GM23338 (cell line): ENCODE measurements at regions not wholly inside any gene's neighbourhood (a gene's known extent, or its start where the extent isn't known, plus 50 kb on each side); places are given as distances from the start of the nearest gene placed in this dataset.

ENCODE experiments used
- ATAC-seq: fragments of 200-7000 bp; cut with Tn5 transposase; 3 replicates; pipeline ENCODE4 v1.9.1; 2020
- DNase-seq: peaks from one replicate; pipeline ENCODE4 v3.0.0-alpha.2; 2015; ENCODE audit warnings: low spot score
- H2AFZ ChIP-seq: fragments of 200-600 bp; sonication (generic); 2 replicates; pipeline ENCODE4 v1.8.0; 2016; ENCODE audit warnings: antibody characterized with exemption, mild to moderate bottlenecking, moderate library complexity
- H3F3A ChIP-seq: fragments of 200-600 bp; sonication (generic); replicated peaks from 2 replicates; pipeline ENCODE4 v1.8.0; 2017; ENCODE audit warnings: antibody characterized with exemption, mixed run types, low read depth
- H3K27ac ChIP-seq: fragments of 200-600 bp; sonication (generic); 2 replicates; pipeline ENCODE4 v1.6.1; 2016; ENCODE audit warnings: low read depth
- H3K27me3 ChIP-seq: fragments of 200-600 bp; sonication (generic); 2 replicates; pipeline ENCODE4 v1.8.0; 2016; ENCODE audit warnings: mild to moderate bottlenecking, mixed run types, moderate library complexity; ENCODE audit not compliant: insufficient read depth
- H3K36me3 ChIP-seq: fragments of 200-600 bp; sonication (generic); 2 replicates; pipeline ENCODE4 v1.8.0; 2016; ENCODE audit warnings: mild to moderate bottlenecking; ENCODE audit not compliant: insufficient read depth
- H3K4me1 ChIP-seq: fragments of 200-600 bp; sonication (generic); 2 replicates; pipeline ENCODE4 v1.8.0; 2016; ENCODE audit warnings: mild to moderate bottlenecking, moderate library complexity; ENCODE audit not compliant: insufficient read depth
- H3K4me2 ChIP-seq: fragments of 200-600 bp; sonication (generic); 2 replicates; pipeline ENCODE4 v1.7.1; 2017; ENCODE audit warnings: mixed run types
- H3K4me3 ChIP-seq: fragments of 200-600 bp; sonication (generic); 2 replicates; pipeline ENCODE4 v1.6.1; 2016; ENCODE audit warnings: mixed run types
- H3K79me2 ChIP-seq: fragments of 200-600 bp; sonication (generic); replicated peaks from 2 replicates; pipeline ENCODE4 v1.8.0; 2017; ENCODE audit warnings: mild to moderate bottlenecking; ENCODE audit not compliant: insufficient read depth
- H3K9me2 ChIP-seq: fragments of 200-600 bp; sonication (generic); 2 replicates; pipeline ENCODE4 v1.8.0; 2017; ENCODE audit not compliant: insufficient read depth
- H4K20me1 ChIP-seq: fragments of 200-600 bp; sonication (generic); replicated peaks from 2 replicates; pipeline ENCODE4 v1.8.0; 2017; ENCODE audit warnings: mild to moderate bottlenecking; ENCODE audit not compliant: insufficient read depth
- H3K27ac Mint-ChIP-seq: 2 replicates; pipeline ENCODE4 v1.8.0; 2020; ENCODE audit warnings: inconsistent platforms, mild to moderate bottlenecking, moderate library complexity, mixed read lengths
- H3K27me3 Mint-ChIP-seq: 3 replicates; pipeline ENCODE4 v1.8.0; 2022; ENCODE audit warnings: low read depth, mild to moderate bottlenecking, moderate library complexity, mixed read lengths, inconsistent platforms; ENCODE audit not compliant: insufficient read depth, poor library complexity
- H3K36me3 Mint-ChIP-seq: 3 replicates; pipeline ENCODE4 v1.8.0; 2021; ENCODE audit warnings: low read depth, mild to moderate bottlenecking, inconsistent platforms, moderate library complexity, mixed read lengths
- H3K4me1 Mint-ChIP-seq: 3 replicates; pipeline ENCODE4 v1.8.0; 2020; ENCODE audit warnings: mild to moderate bottlenecking, inconsistent platforms, mixed read lengths
- H3K4me3 Mint-ChIP-seq: 3 replicates; pipeline ENCODE4 v1.8.0; 2021; ENCODE audit warnings: moderate library complexity, mild to moderate bottlenecking, inconsistent platforms, mixed read lengths
- H3K9me3 Mint-ChIP-seq: 3 replicates; pipeline ENCODE4 v1.8.0; 2020; ENCODE audit warnings: moderate library complexity, mild to moderate bottlenecking, inconsistent platforms, mixed read lengths
- CREB1 ChIP-seq: fragments of 250-450 bp; sonication (Bioruptor Pico); IDR thresholded peaks from 2 replicates; pipeline ENCODE4 v1.5.0; 2020; ENCODE audit warnings: low read depth, mild to moderate bottlenecking, moderate library complexity
- CTCF ChIP-seq, 2 experiments: fragments of 200-600 bp in 1 of 2; sonication (generic) in 1 of 2; conservative IDR thresholded peaks; 2 replicates each; pipeline versions ENCODE4 v1.5.1 to v1.6.1; 2016 to 2017; ENCODE audit warnings: antibody characterized with exemption in 2 of 2, low read depth in 2 of 2, mild to moderate bottlenecking in 2 of 2, moderate library complexity in 1 of 2
- ETS1 ChIP-seq: IDR thresholded peaks from 2 replicates; pipeline ENCODE4 v1.6.1; 2016; ENCODE audit warnings: antibody characterized with exemption
- EZH2 ChIP-seq: fragments of 200-600 bp; sonication (generic); IDR thresholded peaks from one replicate; pipeline ENCODE4 v1.8.0; 2017; ENCODE audit warnings: antibody characterized with exemption, mild to moderate bottlenecking, low read depth; ENCODE audit not compliant: unreplicated experiment
- EZH2phosphoT487 ChIP-seq: fragments of 200-600 bp; sonication (generic); IDR thresholded peaks from one replicate; pipeline ENCODE4 v1.8.1; 2018; ENCODE audit warnings: antibody characterized with exemption; ENCODE audit not compliant: unreplicated experiment
- JUNB ChIP-seq: IDR thresholded peaks from one replicate; pipeline ENCODE4 v1.6.1; 2016; ENCODE audit warnings: antibody characterized with exemption; ENCODE audit not compliant: unreplicated experiment
- NANOG ChIP-seq: IDR thresholded peaks from 2 replicates; pipeline ENCODE4 v1.6.1; 2016; ENCODE audit warnings: antibody characterized with exemption, borderline replicate concordance
- POLR2AphosphoS5 ChIP-seq: IDR thresholded peaks from 2 replicates; pipeline ENCODE4 v1.6.1; 2016; ENCODE audit warnings: antibody characterized with exemption, low read depth
- REST ChIP-seq: IDR thresholded peaks from one replicate; pipeline ENCODE4 v1.6.1; 2018; ENCODE audit warnings: antibody characterized with exemption; ENCODE audit not compliant: unreplicated experiment
- STAT1 ChIP-seq: IDR thresholded peaks from one replicate; pipeline ENCODE4 v1.6.1; 2016; ENCODE audit warnings: antibody characterized with exemption; ENCODE audit not compliant: unreplicated experiment
- ZNF114 ChIP-seq: fragments of 250-450 bp; sonication (Bioruptor Pico); IDR thresholded peaks from 2 replicates; pipeline ENCODE4 v1.5.0; 2020; ENCODE audit warnings: mild to moderate bottlenecking, moderate library complexity
- ZNF331 ChIP-seq: fragments of 250-450 bp; sonication (Bioruptor Pico); IDR thresholded peaks from 2 replicates; pipeline ENCODE4 v1.5.0; 2020; ENCODE audit warnings: low read depth, mild to moderate bottlenecking, moderate library complexity
- ZNF462 ChIP-seq: fragments of 250-450 bp; sonication (Bioruptor Pico); IDR thresholded peaks from 2 replicates; pipeline ENCODE4 v1.5.0; 2020; ENCODE audit warnings: mild to moderate bottlenecking, moderate library complexity

GRCh38 chr2:78011251-78011650 lies 489.1 kb upstream of the LRRTM4 start:
- Mint-ChIP-seq H3K4me3 (no peak overlapping the region), H3K27me3 (no peaks in the 10 kb centered on the region), H3K4me1 (no peaks in the 10 kb centered on the region), H3K27ac (no peak overlapping the region), H3K36me3 (no peaks in the 10 kb centered on the region), H3K9me3 (no peaks in the 10 kb centered on the region)
- Histone ChIP-seq H3K4me2 (no peak overlapping the region), H3K79me2 (no peaks in the 10 kb centered on the region), H3K27ac (no peak overlapping the region), H3K4me3 (no peak overlapping the region), H3K4me1 (no peaks in the 10 kb centered on the region), H3K9me2 (0 out of 2 replicates have a peak, but pooled peaks cover 5% of the 10 kb centered on the region), H3K36me3 (no peaks in the 10 kb centered on the region), H3F3A (no peaks in the 10 kb centered on the region), H4K20me1 (no peaks in the 10 kb centered on the region), H3K27me3 (no peaks in the 10 kb centered on the region), H2AFZ (no peak overlapping the region)
- ATAC-seq (no peak), DNase-seq (no peak)
- TF ChIP-seq EZH2: no peak
- no peak for TF ChIP-seq CTCF (conservative IDR thresholded peaks at IDR 0.05; ENCODE audit: low read depth in 2 of 2)
- no peak for TF ChIP-seq ETS1
- TF ChIP-seq REST: no peak
- TF ChIP-seq ZNF331 (CRISPR knock-in tag): no peak
- no peak for TF ChIP-seq ZNF462 (CRISPR knock-in tag)
- no peak for TF ChIP-seq EZH2phosphoT487
- TF ChIP-seq JUNB: no peak
- no peak for TF ChIP-seq CREB1 (CRISPR knock-in tag)
- no peak for TF ChIP-seq NANOG
- no peak for TF ChIP-seq STAT1
- TF ChIP-seq POLR2AphosphoS5: no peak
- TF ChIP-seq ZNF114 (CRISPR knock-in tag): no peak
